Colon (tissue), 2 donors: ENCODE measurements at regions not wholly inside any gene's neighbourhood (a gene's known extent, or its start where the extent isn't known, plus 50 kb on each side); places are given as distances from the start of the nearest gene placed in this dataset.
"Not testable (repeated sequence)": the region's sequence is repeated elsewhere in the genome, so short reads cannot be mapped to it uniquely, and the experiment has no call there.

ENCODE experiments used
- FAIRE-seq: peaks from 2 replicates; lab custom pipeline; 2012; peaks lifted over from hg19 to GRCh38; lab: Jason Lieb, UNC
- donor health status: control.
- donor health status: control.

- no peak for FAIRE-seq
Observed at GRCh38 chr20:54324652-54325285, 116.9 kb downstream of the PFDN4 start.

- no peak for FAIRE-seq
Observed at GRCh38 chr20:54335299-54335698, 127.4 kb downstream of the PFDN4 start.

GRCh38 chr20:54337144-54337543, 129.3 kb downstream of the PFDN4 start:
- no peak for FAIRE-seq

GRCh38 chr20:54339093-54339492, 131.2 kb downstream of the PFDN4 start:
- FAIRE-seq: no peak

GRCh38 chr20:54340206-54340605, 132.3 kb downstream of the PFDN4 start:
- FAIRE-seq: no peak

GRCh38 chr20:54340667-54341081, 132.8 kb downstream of the PFDN4 start:
- FAIRE-seq: no peak

GRCh38 chr20:54342258-54342920, 133.0 kb upstream of the DOK5 start:
- no peak for FAIRE-seq

GRCh38 chr20:54343099-54343498, 132.3 kb upstream of the DOK5 start:
- FAIRE-seq: no peak

- no peak for FAIRE-seq
Observed at GRCh38 chr20:54343634-54344033, 131.8 kb upstream of the DOK5 start.

GRCh38 chr20:54344832-54345231, 130.6 kb upstream of the DOK5 start:
- no peak for FAIRE-seq

GRCh38 chr20:54345301-54345724, 130.1 kb upstream of the DOK5 start:
- FAIRE-seq: no peak

- FAIRE-seq: no peak
Observed at GRCh38 chr20:54345821-54346220, 129.6 kb upstream of the DOK5 start.

GRCh38 chr20:54346276-54346675, 129.1 kb upstream of the DOK5 start:
- no peak for FAIRE-seq

GRCh38 chr20:54347166-54347833, 128.1 kb upstream of the DOK5 start:
- FAIRE-seq: no peak

- FAIRE-seq: no peak
Observed at GRCh38 chr20:54350415-54350814, 125.0 kb upstream of the DOK5 start.

GRCh38 chr20:54351371-54352136, 123.8 kb upstream of the DOK5 start:
- FAIRE-seq: no peak

GRCh38 chr20:54352541-54352940, 122.9 kb upstream of the DOK5 start:
- FAIRE-seq: not testable (repeated sequence)

- no peak for FAIRE-seq
Observed at GRCh38 chr20:54353292-54353691, 122.1 kb upstream of the DOK5 start.

GRCh38 chr20:54355631-54356280, 119.6 kb upstream of the DOK5 start:
- no peak for FAIRE-seq

- no peak for FAIRE-seq
Observed at GRCh38 chr20:54356801-54357200, 118.6 kb upstream of the DOK5 start.

- no peak for FAIRE-seq
Observed at GRCh38 chr20:54361475-54361874, 113.9 kb upstream of the DOK5 start.

GRCh38 chr20:54362283-54362682, 113.1 kb upstream of the DOK5 start:
- FAIRE-seq: no peak
